NCI-H526 (cell line): ENCODE measurements at regions not wholly inside any gene's neighbourhood (a gene's known extent, or its start where the extent isn't known, plus 50 kb on each side); places are given as distances from the start of the nearest gene placed in this dataset.

Source experiments
- DNase-seq, 2 experiments: peaks; one replicate each; lab custom pipeline; 2025; lab: John Stamatoyannopoulos, UW

DNA sequence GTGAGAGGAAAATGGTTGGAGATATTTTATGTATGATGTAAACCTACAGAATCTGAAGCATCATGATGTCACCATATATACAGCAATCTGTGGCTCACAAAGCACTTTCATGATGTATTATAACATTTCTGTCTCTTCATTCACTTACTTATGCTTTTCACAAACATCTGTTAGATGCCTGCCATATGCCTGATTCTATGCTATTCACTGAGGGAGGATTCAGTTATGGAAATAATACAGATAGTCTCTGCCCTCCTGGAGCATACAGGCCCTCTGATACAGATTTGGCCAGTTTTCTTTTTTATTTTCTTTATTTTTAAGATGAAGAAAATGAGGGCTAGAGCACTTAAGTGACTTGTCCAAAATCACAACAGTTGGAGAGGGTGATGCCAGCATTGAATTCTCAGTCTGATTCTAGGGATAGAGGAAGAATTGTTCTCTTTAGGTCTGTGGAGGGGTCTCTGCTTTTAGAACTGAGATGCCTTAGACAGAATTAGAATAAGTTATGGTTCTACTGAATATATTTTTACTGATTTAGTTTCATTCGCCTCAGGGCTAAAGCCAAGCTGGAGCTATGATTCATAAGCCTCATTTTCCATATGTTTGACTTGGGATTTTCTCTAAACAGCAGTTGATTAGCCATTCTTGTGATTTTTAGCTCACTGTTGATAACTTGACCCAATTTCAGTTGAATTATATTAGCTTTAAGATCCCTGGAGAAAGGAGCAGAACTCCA is 636.4 kb downstream of the PRELID2 start:
- no peak for DNase-seq

DNA sequence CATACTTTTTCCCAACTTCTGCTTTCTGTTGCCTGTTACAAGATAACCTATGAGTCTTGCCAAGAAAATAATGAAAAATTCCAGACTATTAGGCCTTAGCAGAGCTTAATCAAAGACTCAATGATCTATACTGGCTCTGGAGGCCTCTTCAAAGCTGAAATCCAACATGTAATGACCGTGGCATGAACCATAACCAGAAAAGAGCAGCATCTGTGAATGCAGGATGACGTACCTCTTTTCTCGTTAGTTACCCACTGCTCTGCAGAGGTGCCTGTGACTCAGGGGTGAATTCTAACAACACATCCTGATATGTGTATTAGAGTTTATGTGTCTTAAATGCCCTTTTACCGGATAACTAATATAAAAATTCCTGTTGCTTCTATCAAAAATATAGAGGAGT is 645.4 kb downstream of the PRELID2 start:
- no peak for DNase-seq

GRCh38 chr5:145180371-145180770 is 654.8 kb downstream of the PRELID2 start:
- DNase-seq, result no peak

GRCh38 chr5:145178641-145179523 is 656.3 kb downstream of the PRELID2 start:
- no peak for DNase-seq

GRCh38 chr5:145176041-145176440 is 659.1 kb downstream of the PRELID2 start:
- DNase-seq, result no peak

DNA sequence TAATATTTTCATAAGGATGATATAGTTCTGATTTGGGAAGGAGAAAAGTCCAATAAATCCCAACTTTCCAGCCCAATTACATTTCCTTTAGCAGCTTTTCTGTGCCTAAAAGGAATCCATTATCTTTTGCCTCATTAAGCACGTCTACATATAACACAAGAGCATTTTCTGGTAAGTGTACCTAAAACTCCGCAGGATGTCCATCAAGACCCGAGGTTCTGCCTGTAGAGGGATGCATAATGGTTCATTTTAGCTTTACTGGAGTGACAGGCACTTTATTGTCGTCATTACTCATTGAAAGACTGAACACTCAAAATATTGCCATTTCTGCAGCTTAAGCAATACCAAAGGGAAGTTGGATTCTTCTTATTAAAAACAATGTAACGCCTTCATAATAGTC is 669.0 kb downstream of the PRELID2 start:
- no peak for DNase-seq

- DNase-seq, result no peak
Measured at GRCh38 chr5:145163876-145164275, 671.3 kb downstream of the PRELID2 start.

DNA sequence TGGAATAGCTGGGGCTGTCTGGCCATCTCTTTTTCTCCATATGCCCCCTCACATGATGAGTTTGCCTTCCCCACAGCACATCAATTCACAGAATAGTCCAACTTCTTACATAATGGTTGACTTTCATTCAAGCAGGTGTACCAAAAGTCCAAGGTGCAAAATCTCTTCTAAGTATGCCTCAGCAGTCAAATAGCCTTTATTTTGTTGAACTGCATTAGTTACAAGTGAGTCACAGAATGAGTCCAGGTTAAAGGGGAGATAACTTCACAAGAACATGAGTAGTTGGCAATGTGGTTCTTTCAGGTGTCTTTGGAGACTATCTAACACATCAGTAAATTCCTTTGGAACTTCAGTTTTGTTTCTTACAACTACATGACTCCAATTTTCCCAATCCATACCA is 672.5 kb downstream of the PRELID2 start:
- no peak for DNase-seq

DNA sequence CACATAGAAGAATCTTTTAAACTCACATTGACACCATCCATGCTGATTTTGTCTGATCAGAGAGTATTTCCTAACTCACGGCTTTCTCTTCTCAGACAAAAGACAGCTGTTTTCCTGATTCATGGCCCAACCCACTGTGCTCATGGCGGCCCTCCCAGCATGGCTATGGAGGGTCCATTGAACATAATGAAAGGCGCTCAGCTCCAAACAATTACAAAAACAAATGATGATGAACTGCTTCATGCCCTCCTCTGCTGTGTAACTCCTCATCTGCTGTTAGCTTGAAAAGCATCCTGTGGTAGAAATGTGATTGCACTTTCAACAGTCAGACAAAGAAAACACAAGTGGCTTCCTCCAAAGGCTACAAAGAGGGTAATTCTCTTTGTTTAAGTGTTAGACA is 673.8 kb downstream of the PRELID2 start:
- no peak for DNase-seq

DNA sequence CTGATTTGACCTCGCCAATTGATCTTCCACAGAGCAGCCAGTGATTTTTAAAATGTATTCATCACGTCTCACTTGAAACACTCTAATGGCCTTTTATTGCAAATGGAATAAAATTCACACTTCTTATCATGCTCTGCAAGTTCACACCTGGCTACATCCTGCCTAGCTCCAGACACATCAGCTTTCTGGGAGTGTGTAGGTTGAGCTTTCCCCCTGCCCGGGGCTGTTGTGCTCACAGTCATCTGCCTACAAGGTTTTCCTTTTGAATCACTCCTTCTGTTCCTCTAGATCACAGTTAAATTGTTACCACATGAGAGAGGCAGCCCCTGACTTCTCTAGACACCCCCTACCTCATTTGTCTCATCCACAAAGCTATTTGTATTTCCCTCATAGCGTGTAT is 674.5 kb downstream of the PRELID2 start:
- no peak for DNase-seq

GRCh38 chr5:145158730-145159129 is 676.4 kb downstream of the PRELID2 start:
- DNase-seq, result no peak

GRCh38 chr5:145157841-145158240 is 677.3 kb downstream of the PRELID2 start:
- DNase-seq, result no peak

- DNase-seq, result no peak
Measured at GRCh38 chr5:145141534-145141933, 693.6 kb downstream of the PRELID2 start.

GRCh38 chr5:145130996-145131395 is 704.1 kb downstream of the PRELID2 start:
- no peak for DNase-seq

DNA sequence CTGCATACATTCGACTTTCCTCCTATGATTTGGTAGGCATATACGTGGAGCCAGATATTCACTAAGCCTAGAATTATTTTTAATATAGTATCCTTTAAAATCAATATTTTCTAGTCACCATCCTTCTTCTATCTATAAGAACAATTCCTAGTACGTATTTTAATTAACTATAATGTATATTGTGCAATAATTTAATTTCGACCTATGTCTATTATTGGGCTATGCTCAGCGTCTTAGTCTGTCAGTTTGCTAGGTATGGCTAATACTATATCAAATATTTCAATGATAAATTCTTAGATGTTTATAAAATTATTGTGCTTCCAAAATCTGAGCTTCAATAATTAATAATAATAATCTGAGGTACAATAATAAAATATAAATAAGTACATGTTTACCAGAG is 705.3 kb downstream of the PRELID2 start:
- no peak for DNase-seq

- no peak for DNase-seq
Measured at GRCh38 chr5:145124806-145125205, 710.3 kb downstream of the PRELID2 start.

DNA sequence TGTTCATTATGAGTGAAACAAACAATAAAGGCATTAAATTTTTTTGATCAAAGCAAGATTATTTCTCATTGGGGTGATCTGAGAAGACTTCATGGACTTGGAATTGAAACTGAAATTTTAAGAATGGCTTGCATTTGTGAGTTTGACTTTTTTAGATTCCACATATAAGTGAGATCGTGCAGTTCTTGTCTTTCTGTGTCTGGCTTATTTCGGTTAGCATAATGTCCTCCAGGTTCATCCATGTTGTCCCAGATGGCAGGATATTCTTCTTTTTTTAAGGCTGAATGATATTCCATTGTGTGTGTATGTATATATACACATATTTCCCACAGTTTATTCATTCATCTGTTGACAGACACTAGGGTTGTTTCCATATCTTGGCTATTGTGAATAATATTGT is 716.5 kb downstream of the PRELID2 start:
- no peak for DNase-seq

DNA sequence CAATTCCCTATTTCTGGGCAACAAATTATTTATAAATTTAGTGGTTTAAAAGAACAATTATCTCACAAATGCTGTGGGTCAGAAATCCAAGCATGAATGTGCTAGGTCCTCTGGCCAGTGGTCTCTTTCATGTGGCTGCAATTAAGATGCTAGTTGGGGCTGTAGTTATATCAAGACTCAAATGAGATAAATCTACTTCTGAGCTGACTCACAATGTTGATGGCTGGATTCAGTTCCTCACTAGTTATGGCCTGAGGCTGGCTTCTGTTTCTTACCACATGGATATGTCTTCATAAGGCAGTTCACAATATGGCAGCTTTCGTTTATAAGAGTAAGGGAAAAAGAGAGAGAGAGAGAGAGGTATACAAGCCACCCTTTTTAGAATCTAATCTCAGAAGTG is 717.0 kb downstream of the PRELID2 start:
- no peak for DNase-seq

GRCh38 chr5:145117285-145117684 is 717.9 kb downstream of the PRELID2 start:
- no peak for DNase-seq

DNA sequence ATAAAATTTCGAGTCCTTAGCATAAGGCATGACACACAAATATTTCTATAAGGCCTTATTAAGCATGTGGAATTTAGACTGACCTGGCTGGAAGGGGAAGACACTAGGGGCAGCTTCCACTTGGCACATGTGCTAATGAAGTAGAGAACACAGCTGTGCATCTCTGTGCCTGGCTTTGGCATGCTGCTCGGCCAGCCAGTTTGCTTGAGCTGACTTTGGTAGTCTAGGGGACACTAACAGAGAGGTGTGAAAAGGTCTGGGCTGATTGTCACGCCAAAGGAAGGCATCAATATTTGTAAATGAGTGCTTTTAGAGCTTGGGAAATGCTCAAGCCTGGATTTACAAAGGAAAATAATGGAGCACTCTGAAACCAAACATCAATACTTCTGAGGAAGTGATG is 723.7 kb downstream of the PRELID2 start:
- DNase-seq, result no peak

DNA sequence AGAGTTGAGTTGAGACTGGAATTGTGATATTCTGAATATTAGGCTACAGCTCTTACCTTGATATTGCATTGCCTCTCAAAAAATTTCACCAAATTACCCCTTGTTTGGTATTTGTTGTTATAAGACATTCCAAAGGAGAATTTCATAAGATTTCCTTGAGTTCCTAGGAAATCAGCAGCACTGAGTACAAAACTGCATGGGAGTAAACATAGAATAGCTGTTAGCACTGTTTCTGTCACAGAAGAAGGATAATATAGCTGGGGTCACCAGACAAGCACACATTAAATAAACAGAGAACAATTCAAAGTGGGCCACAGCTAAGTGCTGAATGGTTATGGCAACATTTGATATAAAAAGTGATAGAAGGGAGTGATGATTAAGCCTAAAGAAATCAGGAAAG is 724.3 kb downstream of the PRELID2 start:
- DNase-seq, result no peak

- DNase-seq, result no peak
Measured at GRCh38 chr5:145110181-145110580, 725.0 kb downstream of the PRELID2 start.

DNA sequence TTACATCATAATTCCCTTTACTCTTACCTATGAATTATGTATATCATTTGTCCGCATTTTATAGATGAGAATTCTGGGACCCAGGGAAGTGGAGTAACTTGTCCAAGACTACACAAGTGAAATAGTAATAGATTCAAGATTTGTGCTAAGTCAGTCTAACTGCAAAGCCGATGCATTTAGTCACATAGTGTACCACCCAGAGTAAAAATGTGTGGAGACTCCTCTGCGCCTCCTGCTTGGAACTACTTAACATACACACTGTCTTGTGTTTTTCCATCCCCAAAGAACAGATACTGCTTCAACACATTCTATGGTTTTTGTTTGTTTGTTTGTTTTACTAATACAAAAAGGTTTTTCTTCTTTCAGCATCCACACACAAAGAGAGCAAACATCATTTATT is 729.8 kb downstream of the PRELID2 start:
- no peak for DNase-seq
